Fibroblast of lung (primary cell): ENCODE measurements at regions not wholly inside any gene's neighbourhood (a gene's known extent, or its start where the extent isn't known, plus 50 kb on each side); places are given as distances from the start of the nearest gene placed in this dataset.

Source experiments
- DNase-seq, 2 donors: peaks; one replicate each; pipeline versions ENCODE4 v3.0.0 to v3.0.0-alpha.2; 2010; ENCODE audit warnings: low read depth in 2 of 2
- H2AFZ ChIP-seq: 2 replicates; pipeline ENCODE4 v1.5.1; 2012; ENCODE audit warnings: low read length, control low read depth, inconsistent platforms
- H3K27ac ChIP-seq: 2 replicates; pipeline ENCODE4 v1.5.1; 2011; ENCODE audit warnings: low read length, control low read depth; ENCODE audit not compliant: insufficient read depth
- H3K27me3 ChIP-seq: 2 replicates; pipeline ENCODE4 v1.5.1; 2011; ENCODE audit warnings: mild to moderate bottlenecking, low read length; ENCODE audit not compliant: control insufficient read depth, insufficient read depth
- H3K36me3 ChIP-seq: 2 replicates; pipeline ENCODE4 v1.5.1; 2011; ENCODE audit warnings: low read length; ENCODE audit not compliant: control insufficient read depth, insufficient read depth
- H3K4me1 ChIP-seq: 2 replicates; pipeline ENCODE4 v1.5.1; 2011; ENCODE audit warnings: low read length; ENCODE audit not compliant: control insufficient read depth, insufficient read depth; ENCODE audit errors: extremely low read depth
- H3K4me2 ChIP-seq: 2 replicates; pipeline ENCODE4 v1.5.1; 2011; ENCODE audit warnings: low read length, control low read depth; ENCODE audit not compliant: insufficient read depth; ENCODE audit errors: extremely low read depth
- H3K4me3 ChIP-seq, 4 experiments: fragments of 200-600 bp in 1 of 4; sonication (generic) in 1 of 4; replicated peaks in 1 of 4; 2 replicates each; pipeline ENCODE4 v1.5.1; 2011 to 2016; ENCODE audit warnings: low read length in 4 of 4, low read depth in 3 of 4, mild to moderate bottlenecking in 3 of 4, control low read depth in 2 of 4, inconsistent platforms in 1 of 4, mixed read lengths in 1 of 4; ENCODE audit not compliant: insufficient read depth in 1 of 4; ENCODE audit errors: control extremely low read depth in 1 of 4
- H3K79me2 ChIP-seq: 2 replicates; pipeline ENCODE4 v1.5.1; 2012; ENCODE audit warnings: mild to moderate bottlenecking, low read length, inconsistent platforms; ENCODE audit not compliant: control insufficient read depth, insufficient read depth
- H3K9ac ChIP-seq: 2 replicates; pipeline ENCODE4 v1.5.1; 2011; ENCODE audit warnings: mild to moderate bottlenecking, low read length, control low read depth; ENCODE audit not compliant: insufficient read depth
- H3K9me3 ChIP-seq: 2 replicates; pipeline ENCODE4 v1.5.1; 2012; ENCODE audit warnings: low read depth, low read length; ENCODE audit not compliant: control insufficient read depth, insufficient read depth
- H4K20me1 ChIP-seq: 2 replicates; pipeline ENCODE4 v1.5.1; 2011; ENCODE audit warnings: low read length; ENCODE audit not compliant: control insufficient read depth, insufficient read depth; ENCODE audit errors: extremely low read depth
- CTCF ChIP-seq, 2 donors: IDR thresholded peaks in 1 of 2; conservative IDR thresholded peaks in 1 of 2; 1 replicate in 1 of 2; 2 replicates in 1 of 2; pipeline ENCODE4 v1.5.1; 2011 to 2012; ENCODE audit warnings: low read length in 2 of 2, control low read depth in 1 of 2, inconsistent platforms in 1 of 2, low read depth in 1 of 2, mild to moderate bottlenecking in 1 of 2
- EZH2 ChIP-seq: IDR thresholded peaks from 2 replicates; pipeline ENCODE4 v1.5.1; 2012; ENCODE audit warnings: low read length, control low read depth, mild to moderate bottlenecking; ENCODE audit errors: missing control alignments

DNA sequence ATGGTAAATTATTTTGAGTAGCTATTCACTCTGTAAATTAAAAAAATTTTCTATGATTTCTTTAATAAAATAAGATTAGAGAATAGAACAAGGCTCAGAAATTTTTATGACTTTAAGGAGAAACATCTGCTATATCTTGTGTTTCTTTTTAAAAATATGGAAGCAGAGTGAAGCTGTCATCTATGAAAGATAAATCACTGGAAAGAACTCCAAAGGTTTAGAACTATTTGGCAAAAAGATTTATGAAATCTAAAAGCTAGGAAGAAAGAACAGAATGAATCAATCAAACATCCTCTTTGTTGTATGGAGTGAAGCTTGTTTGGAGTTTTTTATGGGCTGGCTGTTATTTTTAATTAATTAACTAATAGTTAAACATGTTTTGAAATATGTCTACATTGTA is 89.8 kb upstream of the ACTBL2 start:
- H3K9ac ChIP-seq = no peak overlapping the region
- H3K36me3 ChIP-seq = no peaks in the 10 kb centered on the region
- no peak overlapping the region for H2AFZ ChIP-seq
- H3K27ac ChIP-seq = no peak overlapping the region
- no peaks in the 10 kb centered on the region for H3K79me2 ChIP-seq
- H3K4me2 ChIP-seq = no peak overlapping the region
- H3K27me3 ChIP-seq = no peaks in the 10 kb centered on the region
- TF ChIP-seq CTCF (conservative IDR thresholded peaks at IDR 0.05 in 1 of 2, IDR thresholded peaks at IDR 0.05 in 1 of 2; ENCODE audit: low read depth in 1 of 2, low read length in 2 of 2) (no peak), EZH2 (no peak)
- DNase-seq = no peak
- no peak overlapping the region for H3K4me3 ChIP-seq
- no peaks in the 10 kb centered on the region for H3K4me1 ChIP-seq
- H4K20me1 ChIP-seq = no peaks in the 10 kb centered on the region
- no peaks in the 10 kb centered on the region for H3K9me3 ChIP-seq

DNA sequence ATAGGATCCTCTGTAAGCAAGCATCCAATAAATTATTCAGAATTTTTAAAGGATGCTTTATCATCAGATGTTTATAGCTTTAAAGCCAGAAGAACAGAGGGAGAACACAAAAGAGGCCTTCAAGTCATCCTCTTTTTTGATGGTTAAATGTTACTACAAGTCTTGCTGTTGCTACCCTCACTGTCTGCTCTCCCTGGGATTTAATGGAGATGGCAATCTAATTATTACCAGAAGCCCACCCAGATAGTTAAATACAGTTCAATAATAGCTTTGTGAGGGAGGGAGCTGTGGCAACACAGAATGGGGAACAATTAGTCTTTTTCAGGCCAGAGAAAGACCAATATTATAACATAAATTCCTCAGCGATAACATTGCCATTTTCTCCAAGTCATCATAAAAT is 87.0 kb upstream of the ACTBL2 start:
- no peak for TF ChIP-seq EZH2
- no peak for TF ChIP-seq CTCF (conservative IDR thresholded peaks at IDR 0.05 in 1 of 2, IDR thresholded peaks at IDR 0.05 in 1 of 2; ENCODE audit: low read depth in 1 of 2, low read length in 2 of 2)
- Histone ChIP-seq H3K27me3 (no peaks in the 10 kb centered on the region), H3K9ac (no peak overlapping the region), H3K9me3 (no peaks in the 10 kb centered on the region), H3K4me2 (no peak overlapping the region), H4K20me1 (no peaks in the 10 kb centered on the region), H3K27ac (no peak overlapping the region), H3K4me1 (no peaks in the 10 kb centered on the region), H2AFZ (no peak overlapping the region), H3K36me3 (no peaks in the 10 kb centered on the region), H3K79me2 (no peaks in the 10 kb centered on the region), H3K4me3 (no peak overlapping the region)
- DNase-seq = no peak

DNA sequence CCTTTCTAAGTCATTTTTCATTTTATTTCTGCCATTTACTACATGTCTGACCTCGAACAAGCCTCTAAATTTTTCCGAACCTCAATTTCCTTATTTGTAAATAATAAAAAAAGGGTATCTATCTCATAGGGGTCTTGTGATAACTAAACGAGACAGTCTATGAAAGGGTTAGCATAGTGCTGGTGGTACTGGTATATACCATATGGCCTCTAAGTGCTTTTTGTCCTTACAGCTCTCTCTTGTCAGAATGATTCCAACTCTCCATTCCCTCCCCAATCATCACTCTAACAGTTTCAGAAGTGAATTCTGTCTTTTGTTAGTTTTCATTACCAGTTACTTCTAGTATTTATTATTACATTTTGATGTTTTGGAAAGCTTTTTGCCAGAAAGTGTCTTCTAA is 85.5 kb upstream of the ACTBL2 start:
- Histone ChIP-seq H3K4me3 (no peak overlapping the region), H2AFZ (no peak overlapping the region), H3K27me3 (no peaks in the 10 kb centered on the region), H3K4me2 (no peak overlapping the region), H3K9ac (no peak overlapping the region), H4K20me1 (no peaks in the 10 kb centered on the region), H3K79me2 (no peaks in the 10 kb centered on the region), H3K4me1 (no peaks in the 10 kb centered on the region), H3K27ac (no peak overlapping the region), H3K36me3 (no peaks in the 10 kb centered on the region), H3K9me3 (no peaks in the 10 kb centered on the region)
- no peak for DNase-seq
- TF ChIP-seq CTCF (conservative IDR thresholded peaks at IDR 0.05 in 1 of 2, IDR thresholded peaks at IDR 0.05 in 1 of 2; ENCODE audit: low read depth in 1 of 2, low read length in 2 of 2) (no peak), EZH2 (no peak)
